ENCODE measurements at regions not wholly inside any gene's neighbourhood (a gene's known extent, or its start where the extent isn't known, plus 50 kb on each side); places are given as distances from the start of the nearest gene placed in this dataset.

GRCh38 chr1:234913278-234913649, 215.4 kb downstream of the TOMM20 start:
- TF ChIP-seq CTCF (IDR thresholded peaks at IDR 0.05; ENCODE audit: insufficient read depth, low read depth, low read length) (no peak), EZH2 (IDR thresholded peaks at IDR 0.05; ENCODE audit: insufficient read depth, low read length) (no peak)

Measured in astrocyte (in vitro differentiated cells and primary cell).